ENCODE measurements at regions not wholly inside any gene's neighbourhood (a gene's known extent, or its start where the extent isn't known, plus 50 kb on each side); places are given as distances from the start of the nearest gene placed in this dataset.

- Histone ChIP-seq H3K27ac (no peak overlapping the region), H3K4me3 (no peak overlapping the region), H3K27me3 (replicated peaks; ENCODE audit: insufficient read depth) (no peaks in the 10 kb centered on the region), H3K4me1 (ENCODE audit: insufficient read depth) (no peaks in the 10 kb centered on the region), H4K20me1 (ENCODE audit: insufficient read depth) (no peaks in the 10 kb centered on the region), H3K79me2 (ENCODE audit: insufficient read depth) (no peaks in the 10 kb centered on the region), H2AFZ (no peak overlapping the region), H3K4me2 (ENCODE audit: unreplicated experiment) (no peak overlapping the region), H3F3A (ENCODE audit: insufficient read depth) (no peaks in the 10 kb centered on the region), H3K9ac (no peak overlapping the region), H3K36me3 (ENCODE audit: low read depth) (no peaks in the 10 kb centered on the region), H3K9me3 (ENCODE audit: low read depth) (no peaks in the 10 kb centered on the region), H3K9me2 (ENCODE audit: insufficient read depth) (no peaks in the 10 kb centered on the region)
- in situ Hi-C loops (cut with MboI), result no loop called here
- TF ChIP-seq EZH2phosphoT487 (IDR thresholded peaks at IDR 0.05; ENCODE audit: insufficient read depth, low read depth) (no peak), EZH2 (IDR thresholded peaks at IDR 0.05; ENCODE audit: insufficient read depth, poor library complexity, severe bottlenecking) (no peak)
- no peak for DNase-seq
Measured at GRCh38 chr2:14263053-14263452, 369.5 kb upstream of the LRATD1 start.

GRCh38 chr2:14270036-14270582, 362.4 kb upstream of the LRATD1 start:
- TF ChIP-seq EZH2 (IDR thresholded peaks at IDR 0.05; ENCODE audit: insufficient read depth, poor library complexity, severe bottlenecking) (no peak), EZH2phosphoT487 (IDR thresholded peaks at IDR 0.05; ENCODE audit: insufficient read depth, low read depth) (no peak)
- H3K4me3 ChIP-seq, result no peak overlapping the region
- H3K27me3 ChIP-seq (replicated peaks; ENCODE audit: insufficient read depth), result no peaks in the 10 kb centered on the region
- H2AFZ ChIP-seq, result no peak overlapping the region
- in situ Hi-C loops (cut with MboI), result no loop called here
- no peaks in the 10 kb centered on the region for H3K9me2 ChIP-seq (ENCODE audit: insufficient read depth)
- no peaks in the 10 kb centered on the region for H3K9me3 ChIP-seq (ENCODE audit: low read depth)
- H3K4me1 ChIP-seq (ENCODE audit: insufficient read depth), result no peaks in the 10 kb centered on the region
- no peaks in the 10 kb centered on the region for H3K79me2 ChIP-seq (ENCODE audit: insufficient read depth)
- H3K4me2 ChIP-seq (ENCODE audit: unreplicated experiment), result no peak overlapping the region
- DNase-seq, result no peak
- H3K36me3 ChIP-seq (ENCODE audit: low read depth), result no peaks in the 10 kb centered on the region
- 53 to 54% methylated on average over 5 of the region's 5 CpGs for WGBS, 2 experiments (ENCODE audit: low coverage in 1 of 2, low lambda C conversion rate in 2 of 2, missing lambda C conversion rate in 2 of 2)
- no peak overlapping the region for H3K9ac ChIP-seq
- H4K20me1 ChIP-seq (ENCODE audit: insufficient read depth), result no peaks in the 10 kb centered on the region
- no peak overlapping the region for H3K27ac ChIP-seq
- no peaks in the 10 kb centered on the region for H3F3A ChIP-seq (ENCODE audit: insufficient read depth)

- Histone ChIP-seq H3K9me3 (ENCODE audit: low read depth) (no peaks in the 10 kb centered on the region), H3K27me3 (replicated peaks; ENCODE audit: insufficient read depth) (no peaks in the 10 kb centered on the region), H3F3A (ENCODE audit: insufficient read depth) (no peaks in the 10 kb centered on the region), H3K79me2 (ENCODE audit: insufficient read depth) (no peaks in the 10 kb centered on the region), H3K4me3 (no peak overlapping the region), H3K4me1 (ENCODE audit: insufficient read depth) (no peaks in the 10 kb centered on the region), H3K4me2 (ENCODE audit: unreplicated experiment) (no peak overlapping the region), H4K20me1 (ENCODE audit: insufficient read depth) (no peaks in the 10 kb centered on the region), H3K9ac (no peak overlapping the region), H3K27ac (no peak overlapping the region), H3K9me2 (ENCODE audit: insufficient read depth) (no peaks in the 10 kb centered on the region), H3K36me3 (ENCODE audit: low read depth) (no peaks in the 10 kb centered on the region), H2AFZ (no peak overlapping the region)
- in situ Hi-C loops (cut with MboI), result no loop called here
- 52 to 58% methylated on average over 4 of the region's 4 CpGs for WGBS, 2 experiments (ENCODE audit: low coverage in 1 of 2, low lambda C conversion rate in 2 of 2, missing lambda C conversion rate in 2 of 2)
- no peak for DNase-seq
- TF ChIP-seq EZH2phosphoT487 (IDR thresholded peaks at IDR 0.05; ENCODE audit: insufficient read depth, low read depth), result no peak
- TF ChIP-seq EZH2 (IDR thresholded peaks at IDR 0.05; ENCODE audit: insufficient read depth, poor library complexity, severe bottlenecking), result no peak
Measured at GRCh38 chr2:14272396-14273075, 360.0 kb upstream of the LRATD1 start.

GRCh38 chr2:14273650-14274049, 358.9 kb upstream of the LRATD1 start:
- Histone ChIP-seq H3K27me3 (replicated peaks; ENCODE audit: insufficient read depth) (no peaks in the 10 kb centered on the region), H3K9me3 (ENCODE audit: low read depth) (no peaks in the 10 kb centered on the region), H3K27ac (no peak overlapping the region), H3K4me1 (ENCODE audit: insufficient read depth) (no peaks in the 10 kb centered on the region), H3K9ac (no peak overlapping the region), H3F3A (ENCODE audit: insufficient read depth) (no peaks in the 10 kb centered on the region), H3K36me3 (ENCODE audit: low read depth) (no peaks in the 10 kb centered on the region), H4K20me1 (ENCODE audit: insufficient read depth) (no peaks in the 10 kb centered on the region), H3K4me2 (ENCODE audit: unreplicated experiment) (no peak overlapping the region), H3K79me2 (ENCODE audit: insufficient read depth) (no peaks in the 10 kb centered on the region), H3K9me2 (ENCODE audit: insufficient read depth) (no peaks in the 10 kb centered on the region), H3K4me3 (no peak overlapping the region), H2AFZ (no peak overlapping the region)
- TF ChIP-seq EZH2phosphoT487 (IDR thresholded peaks at IDR 0.05; ENCODE audit: insufficient read depth, low read depth) (no peak), EZH2 (IDR thresholded peaks at IDR 0.05; ENCODE audit: insufficient read depth, poor library complexity, severe bottlenecking) (no peak)
- DNase-seq, result no peak
- WGBS, 2 experiments (ENCODE audit: low coverage in 1 of 2, low lambda C conversion rate in 2 of 2, missing lambda C conversion rate in 2 of 2), result 0 to 4% methylated on average over 1 of the region's 1 CpG
- in situ Hi-C loops (cut with MboI), result no loop called here

- H3K27ac ChIP-seq, result no peak overlapping the region
- no peaks in the 10 kb centered on the region for H3K9me3 ChIP-seq (ENCODE audit: low read depth)
- no peaks in the 10 kb centered on the region for H3K27me3 ChIP-seq (replicated peaks; ENCODE audit: insufficient read depth)
- no peak overlapping the region for H3K4me2 ChIP-seq (ENCODE audit: unreplicated experiment)
- H3K9ac ChIP-seq, result no peak overlapping the region
- H3F3A ChIP-seq (ENCODE audit: insufficient read depth), result no peaks in the 10 kb centered on the region
- DNase-seq, result no peak
- in situ Hi-C loops (cut with MboI), result no loop called here
- no peaks in the 10 kb centered on the region for H3K4me1 ChIP-seq (ENCODE audit: insufficient read depth)
- H3K79me2 ChIP-seq (ENCODE audit: insufficient read depth), result no peaks in the 10 kb centered on the region
- TF ChIP-seq EZH2phosphoT487 (IDR thresholded peaks at IDR 0.05; ENCODE audit: insufficient read depth, low read depth) (no peak), EZH2 (IDR thresholded peaks at IDR 0.05; ENCODE audit: insufficient read depth, poor library complexity, severe bottlenecking) (no peak)
- H3K4me3 ChIP-seq, result no peak overlapping the region
- no peaks in the 10 kb centered on the region for H3K9me2 ChIP-seq (ENCODE audit: insufficient read depth)
- no peaks in the 10 kb centered on the region for H4K20me1 ChIP-seq (ENCODE audit: insufficient read depth)
- H3K36me3 ChIP-seq (ENCODE audit: low read depth), result no peaks in the 10 kb centered on the region
- no peak overlapping the region for H2AFZ ChIP-seq
Measured at GRCh38 chr2:14284244-14284643, 348.3 kb upstream of the LRATD1 start.

Data from GM23248 (cell line).